Endothelial cell of umbilical vein (primary cell): ENCODE measurements at regions not wholly inside any gene's neighbourhood (a gene's known extent, or its start where the extent isn't known, plus 50 kb on each side); places are given as distances from the start of the nearest gene placed in this dataset.

Experiments
- BruUV-seq: library from RNA; stranded (reverse); fragments of 400-500 nt; replicated peaks from 2 replicates; lab custom pipeline; 2021; lab: Mats Ljungman, UMichigan
- CTCF ChIA-PET: fragments of 300-600, 350-600 bp; sonication (Branson Sonifier 250); formaldehyde crosslinking; loops from one replicate; lab custom pipeline; 2021; ENCODE audit warnings: antibody characterized with exemption, inconsistent platforms; lab: Charles Lee
- POLR2A ChIA-PET: fragments of 300-600, 350-600 bp; sonication (Branson Sonifier 250); formaldehyde crosslinking; loops from one replicate; lab custom pipeline; 2021; ENCODE audit warnings: antibody characterized with exemption, inconsistent platforms; lab: Charles Lee
- DNase-seq: peaks from one replicate; pipeline ENCODE4 v3.0.0-alpha.2; 2011; ENCODE audit warnings: low read depth, low spot score
- FAIRE-seq: peaks from 2 replicates; lab custom pipeline; 2011; peaks lifted over from hg19 to GRCh38; lab: Jason Lieb, UNC
- H2AFZ ChIP-seq: 2 replicates; pipeline ENCODE4 v1.6.0; 2012; ENCODE audit warnings: low read depth, low read length, control low read depth, inconsistent platforms
- H3K27ac ChIP-seq: 2 replicates; pipeline ENCODE4 v1.5.1; 2011; ENCODE audit warnings: low read depth, mild to moderate bottlenecking, control low read depth, low read length, moderate library complexity; ENCODE audit not compliant: insufficient read depth
- H3K27me3 ChIP-seq, 2 experiments: 2 replicates each; pipeline versions ENCODE4 v1.6.0 to v1.6.1; 2011; ENCODE audit warnings: low read length in 2 of 2, mixed read lengths in 1 of 2; ENCODE audit not compliant: control insufficient read depth in 2 of 2, insufficient read depth in 2 of 2
- H3K36me3 ChIP-seq, 2 experiments: 2 replicates in 1 of 2; 3 replicates in 1 of 2; pipeline ENCODE4 v1.5.1; 2011; ENCODE audit warnings: low read length in 2 of 2, mild to moderate bottlenecking in 1 of 2, moderate library complexity in 1 of 2; ENCODE audit not compliant: control insufficient read depth in 2 of 2, insufficient read depth in 2 of 2; ENCODE audit errors: extremely low read depth in 1 of 2
- H3K4me1 ChIP-seq: 3 replicates; pipeline ENCODE4 v1.5.1; 2011; ENCODE audit warnings: mild to moderate bottlenecking, low read length; ENCODE audit not compliant: control insufficient read depth, insufficient read depth; ENCODE audit errors: extremely low read depth
- H3K4me2 ChIP-seq: 2 replicates; pipeline ENCODE4 v1.6.1; 2011; ENCODE audit warnings: low read length, control low read depth, mixed read lengths; ENCODE audit not compliant: insufficient read depth
- H3K4me3 ChIP-seq, 3 experiments: fragments of 200-600 bp in 1 of 3; sonication (generic), shearing (Covaris generic) in 1 of 3; replicated peaks in 1 of 3; 2 replicates each; pipeline ENCODE4 v1.5.1; 2011 to 2016; ENCODE audit warnings: control low read depth in 3 of 3, low read length in 3 of 3, mild to moderate bottlenecking in 2 of 3, inconsistent platforms in 1 of 3, low read depth in 1 of 3, moderate library complexity in 1 of 3; ENCODE audit not compliant: insufficient read depth in 1 of 3
- H3K79me2 ChIP-seq: 2 replicates; pipeline ENCODE4 v1.6.0; 2012; ENCODE audit warnings: low read length, inconsistent platforms; ENCODE audit not compliant: control insufficient read depth, insufficient read depth
- H3K9ac ChIP-seq: replicated peaks from 2 replicates; pipeline ENCODE3; 2011; ENCODE audit warnings: low read length, control low read depth; ENCODE audit not compliant: insufficient read depth; ENCODE audit errors: extremely low read depth
- H3K9me1 ChIP-seq: replicated peaks from 3 replicates; pipeline ENCODE4 v1.6.0; 2011; ENCODE audit warnings: mild to moderate bottlenecking, low read length; ENCODE audit not compliant: control insufficient read depth, insufficient read depth; ENCODE audit errors: extremely low read depth
- H3K9me3 ChIP-seq: replicated peaks from 2 replicates; pipeline ENCODE4 v1.5.1; 2012; ENCODE audit warnings: low read length, inconsistent platforms; ENCODE audit not compliant: control insufficient read depth, insufficient read depth
- H4K20me1 ChIP-seq: replicated peaks from 2 replicates; pipeline ENCODE3; 2011; ENCODE audit warnings: mild to moderate bottlenecking, low read length; ENCODE audit not compliant: control insufficient read depth, insufficient read depth; ENCODE audit errors: extremely low read depth
- EZH2 ChIP-seq: IDR thresholded peaks from 2 replicates; pipeline ENCODE4 v1.6.1; 2012; ENCODE audit warnings: borderline replicate concordance, low read depth, mild to moderate bottlenecking, moderate library complexity, low read length, inconsistent platforms; ENCODE audit not compliant: severe bottlenecking
- FOS ChIP-seq: IDR thresholded peaks from 2 replicates; pipeline ENCODE4 v1.6.1; 2011; ENCODE audit warnings: mild to moderate bottlenecking, low read length, moderate library complexity, borderline replicate concordance; ENCODE audit not compliant: insufficient read depth
- GATA2 ChIP-seq: IDR thresholded peaks from 2 replicates; pipeline ENCODE4 v1.7.0; 2011; ENCODE audit warnings: low read depth, mild to moderate bottlenecking, moderate library complexity, mixed read lengths, low read length; ENCODE audit not compliant: insufficient read length, insufficient read depth
- JUN ChIP-seq: IDR thresholded peaks from 2 replicates; pipeline ENCODE4 v1.6.1; 2011; ENCODE audit warnings: borderline replicate concordance, low read depth; ENCODE audit not compliant: insufficient read length, insufficient read depth
- MYC ChIP-seq: IDR thresholded peaks from one replicate; pipeline ENCODE4 v1.6.1; 2011; ENCODE audit warnings: mild to moderate bottlenecking, low read depth, low read length
- POLR2A ChIP-seq: IDR thresholded peaks from 2 replicates; pipeline ENCODE4 v1.6.1; 2012; ENCODE audit warnings: low read depth, mild to moderate bottlenecking, control low read depth, low read length
- POLR2AphosphoS5 ChIP-seq: IDR thresholded peaks from 2 replicates; pipeline ENCODE4 v1.6.1; 2012; ENCODE audit warnings: low read depth, mild to moderate bottlenecking, control low read depth, low read length, moderate library complexity; ENCODE audit not compliant: insufficient read depth
- dilution Hi-C: fragments of 300-500 bp; cut with MboI; formaldehyde crosslinking; loops from one replicate; pipeline ENCODE4 v1.15.0; 2019; ENCODE audit warnings: low sequenced_read_pairs; ENCODE audit not compliant: extremely low pct_ligation_motif_present
- intact Hi-C: fragments of 100-400 bp; cut with micrococcal nuclease; formaldehyde crosslinking; loops from one replicate; pipeline ENCODE4 v1.10.0; 2022
- TF ChIP-seq, protein P1 (sequence below): IDR thresholded peaks from 2 replicates; pipeline ENCODE4 v1.6.1; 2011; ENCODE audit not compliant: insufficient read depth, insufficient read length
- TF ChIP-seq, protein P2 (sequence below), 2 donors: IDR thresholded peaks; 1 replicate in 1 of 2; 2 replicates in 1 of 2; pipeline ENCODE4 v1.5.1; 2011; ENCODE audit warnings: low read length in 2 of 2, mild to moderate bottlenecking in 2 of 2, moderate library complexity in 2 of 2, control low read depth in 1 of 2, inconsistent platforms in 1 of 2, low read depth in 1 of 2; ENCODE audit not compliant: insufficient read depth in 1 of 2; ENCODE audit errors: extremely low read depth in 1 of 2

DNA sequence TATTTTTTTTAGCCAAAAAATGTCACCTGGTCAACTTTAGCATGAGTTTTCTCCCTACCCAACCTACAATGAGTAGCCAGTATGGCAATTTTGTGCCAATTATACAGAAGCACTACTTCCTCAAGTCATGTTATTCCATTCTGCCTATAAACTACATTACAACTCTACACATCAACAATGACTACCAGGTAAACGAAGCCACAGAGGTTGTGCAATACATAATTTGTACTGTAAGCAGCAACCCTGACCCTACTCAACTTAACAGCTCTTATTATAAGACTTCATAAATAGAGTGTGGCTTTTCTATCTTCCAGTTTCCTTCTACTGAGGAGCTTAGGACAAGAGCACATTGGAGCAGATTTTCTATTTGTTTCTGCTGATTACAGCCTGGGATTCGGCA, 160.5 kb downstream of the HS3ST1 start:
- Histone ChIP-seq H3K4me1 (no peaks in the 10 kb centered on the region), H4K20me1 (no peaks in the 10 kb centered on the region), H3K4me3 (no peak overlapping the region), H2AFZ (no peak overlapping the region), H3K27me3 (no peaks in the 10 kb centered on the region), H3K9ac (no peak overlapping the region), H3K36me3 (no peaks in the 10 kb centered on the region), H3K9me3 (no peaks in the 10 kb centered on the region), H3K4me2 (no peak overlapping the region), H3K79me2 (no peaks in the 10 kb centered on the region), H3K9me1 (no peaks in the 10 kb centered on the region), H3K27ac (no peak overlapping the region)
- intact Hi-C loops (no loop called here), dilution Hi-C loops (no loop called here)
- CTCF ChIA-PET: no interaction called here
- TF ChIP-seq, protein P1, sequence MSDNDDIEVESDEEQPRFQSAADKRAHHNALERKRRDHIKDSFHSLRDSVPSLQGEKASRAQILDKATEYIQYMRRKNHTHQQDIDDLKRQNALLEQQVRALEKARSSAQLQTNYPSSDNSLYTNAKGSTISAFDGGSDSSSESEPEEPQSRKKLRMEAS: no peak
- TF ChIP-seq FOS (no peak), JUN (no peak), MYC (no peak), POLR2A (no peak), POLR2AphosphoS5 (no peak), GATA2 (no peak), EZH2 (no peak)
- TF ChIP-seq, protein P2, sequence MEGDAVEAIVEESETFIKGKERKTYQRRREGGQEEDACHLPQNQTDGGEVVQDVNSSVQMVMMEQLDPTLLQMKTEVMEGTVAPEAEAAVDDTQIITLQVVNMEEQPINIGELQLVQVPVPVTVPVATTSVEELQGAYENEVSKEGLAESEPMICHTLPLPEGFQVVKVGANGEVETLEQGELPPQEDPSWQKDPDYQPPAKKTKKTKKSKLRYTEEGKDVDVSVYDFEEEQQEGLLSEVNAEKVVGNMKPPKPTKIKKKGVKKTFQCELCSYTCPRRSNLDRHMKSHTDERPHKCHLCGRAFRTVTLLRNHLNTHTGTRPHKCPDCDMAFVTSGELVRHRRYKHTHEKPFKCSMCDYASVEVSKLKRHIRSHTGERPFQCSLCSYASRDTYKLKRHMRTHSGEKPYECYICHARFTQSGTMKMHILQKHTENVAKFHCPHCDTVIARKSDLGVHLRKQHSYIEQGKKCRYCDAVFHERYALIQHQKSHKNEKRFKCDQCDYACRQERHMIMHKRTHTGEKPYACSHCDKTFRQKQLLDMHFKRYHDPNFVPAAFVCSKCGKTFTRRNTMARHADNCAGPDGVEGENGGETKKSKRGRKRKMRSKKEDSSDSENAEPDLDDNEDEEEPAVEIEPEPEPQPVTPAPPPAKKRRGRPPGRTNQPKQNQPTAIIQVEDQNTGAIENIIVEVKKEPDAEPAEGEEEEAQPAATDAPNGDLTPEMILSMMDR (IDR thresholded peaks at IDR 0.05; ENCODE audit: extremely low read depth in 1 of 2, insufficient read depth in 1 of 2, low read depth in 1 of 2, low read length in 2 of 2): no peak
- POLR2A ChIA-PET: no interaction called here
- BruUV-seq: no TSS peak
- FAIRE-seq (no peak), DNase-seq (no peak)
